ELF-1 (cell line): ENCODE measurements at regions not wholly inside any gene's neighbourhood (a gene's known extent, or its start where the extent isn't known, plus 50 kb on each side); places are given as distances from the start of the nearest gene placed in this dataset.
A peak's percentile ranks its signal among the peaks of the same experiment; 100 is the strongest.
"Not testable (repeated sequence)": the region's sequence is repeated elsewhere in the genome, so short reads cannot be mapped to it uniquely, and the experiment has no call there.

Experiments used
- DNase-seq: peaks from one replicate; pipeline ENCODE4 v3.0.0-alpha.2; 2016; ENCODE audit warnings: low read depth, low spot score

DNA sequence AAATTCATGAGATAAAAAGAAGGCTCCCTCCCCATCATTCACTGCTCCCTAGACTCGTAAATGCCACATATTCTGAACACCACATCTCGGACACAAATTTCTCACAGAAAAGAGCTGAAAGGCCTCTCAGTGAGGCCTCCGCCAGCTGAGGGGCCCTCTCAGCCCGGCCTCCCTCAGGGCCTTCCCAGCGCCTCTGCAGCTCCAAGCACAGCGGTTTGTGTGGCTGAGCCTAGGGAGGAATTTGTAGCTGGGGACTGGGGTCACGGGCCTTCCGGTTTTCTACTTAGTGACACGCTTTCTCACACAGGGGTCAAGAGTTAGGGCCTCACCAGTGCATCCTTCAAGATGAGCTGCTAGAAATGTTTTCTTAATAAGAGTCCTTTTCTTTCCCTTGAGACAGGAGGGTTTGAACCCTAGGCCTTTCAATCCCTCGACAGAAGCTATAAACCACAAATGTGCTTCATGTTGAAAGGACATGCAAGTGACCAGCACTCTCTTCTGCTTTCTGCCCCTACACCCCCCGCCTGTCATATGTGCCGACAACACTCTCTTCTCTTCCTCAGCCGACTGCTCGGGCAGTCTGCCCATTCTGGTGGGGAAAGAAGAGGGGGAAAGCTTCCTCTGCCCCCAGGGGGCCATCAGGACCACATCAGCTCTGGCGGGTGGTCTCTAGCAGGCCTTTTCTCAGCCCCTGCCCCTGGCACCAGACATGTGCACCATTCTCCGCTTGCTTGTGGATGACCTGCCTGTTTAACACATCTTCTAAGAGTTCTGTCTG is 104.9 kb downstream of the CHIC2 start:
- DNase-seq: peak; percentile 38

DNA sequence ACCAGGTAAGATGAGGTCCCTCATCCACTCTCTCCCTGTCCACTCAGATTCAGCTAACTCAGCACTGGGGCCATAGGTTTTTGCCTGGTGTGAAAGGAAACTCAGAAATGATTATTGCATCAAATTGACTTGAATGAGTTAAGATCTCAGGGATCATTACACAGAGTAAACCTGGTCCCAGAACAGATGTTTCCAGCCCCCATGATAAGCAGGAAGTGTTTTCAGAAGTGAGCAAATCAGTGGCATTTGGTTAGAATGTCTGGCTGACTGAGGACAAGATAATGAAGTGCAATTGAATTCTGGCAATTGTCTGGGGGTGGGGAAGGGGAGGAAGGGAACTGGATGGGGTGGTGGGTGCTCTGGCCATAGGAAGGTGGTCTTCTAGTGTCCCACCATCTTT is 108.0 kb downstream of the CHIC2 start:
- no peak for DNase-seq

DNA sequence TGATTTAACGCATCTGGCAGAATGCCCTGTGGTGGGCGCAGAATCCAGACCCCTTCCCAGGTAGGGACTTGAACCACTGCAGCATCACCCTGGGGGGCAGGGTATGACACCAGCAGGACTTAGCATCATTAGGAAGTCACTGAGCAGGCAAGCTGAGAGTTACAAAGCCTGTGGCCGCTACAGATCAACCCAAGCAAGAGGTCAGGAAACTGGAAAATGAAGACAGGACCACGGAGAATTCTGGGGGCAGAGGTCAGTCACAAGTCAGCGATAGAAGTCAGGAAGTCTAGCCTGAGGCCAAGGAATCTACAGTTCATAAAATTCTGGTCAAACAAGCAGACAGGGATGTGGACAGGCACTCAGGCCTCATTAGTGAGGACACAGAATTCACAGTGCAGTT is 108.4 kb downstream of the CHIC2 start:
- peak; percentile 51 for DNase-seq

DNA sequence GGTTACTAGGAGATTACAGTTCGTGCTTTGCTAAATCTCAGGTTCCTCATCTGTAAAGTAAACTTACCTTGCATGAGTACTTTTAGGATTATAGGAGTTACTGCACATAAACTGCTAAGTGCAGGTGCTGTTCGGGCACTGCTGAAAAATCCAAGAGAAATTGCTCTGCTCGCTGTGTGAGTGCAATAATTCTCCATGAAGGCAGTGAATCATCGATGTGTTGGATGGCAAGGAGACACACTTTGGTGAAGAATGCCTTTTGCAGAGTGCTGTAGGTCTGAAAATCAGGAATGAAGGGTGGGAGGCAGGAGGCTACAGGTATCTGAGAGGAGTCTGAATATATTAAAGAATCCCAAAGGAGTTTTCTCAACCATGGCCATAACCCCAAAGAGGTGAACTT is 113.0 kb downstream of the CHIC2 start:
- DNase-seq: no peak

DNA sequence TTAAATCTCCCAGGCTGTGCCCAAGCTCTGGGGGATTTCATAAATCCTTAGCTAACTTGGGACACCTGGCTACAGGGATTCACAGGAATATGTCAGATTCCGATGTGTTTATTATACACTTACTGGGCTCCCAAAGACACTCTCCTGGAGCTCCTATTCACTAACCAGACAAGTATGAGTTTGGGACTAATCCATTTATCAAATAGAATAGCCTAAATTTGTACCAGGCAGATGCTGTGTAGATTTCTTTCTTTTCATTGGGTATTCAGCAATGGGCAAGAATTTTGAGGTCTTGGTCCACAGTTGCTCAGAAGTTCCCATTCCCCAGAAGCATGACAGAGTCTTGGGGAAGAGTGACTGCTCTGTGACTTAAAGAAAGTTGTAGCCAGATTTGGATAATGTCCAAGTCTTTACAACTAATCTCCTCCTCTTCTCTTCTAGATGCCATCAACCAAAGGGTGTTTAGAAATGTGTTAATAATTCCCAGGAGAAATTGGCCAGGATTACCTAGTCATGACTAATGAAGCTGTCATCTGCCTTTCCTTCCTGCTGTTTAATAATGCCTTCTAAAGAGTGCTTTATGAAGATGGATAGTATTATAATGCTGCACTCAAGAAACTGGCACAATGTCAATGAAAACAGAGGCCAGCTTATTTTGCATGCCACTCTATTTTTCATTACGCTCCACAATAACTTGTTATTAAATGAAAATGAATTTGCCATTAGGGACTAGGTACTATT is 120.9 kb downstream of the CHIC2 start:
- DNase-seq: no peak

DNA sequence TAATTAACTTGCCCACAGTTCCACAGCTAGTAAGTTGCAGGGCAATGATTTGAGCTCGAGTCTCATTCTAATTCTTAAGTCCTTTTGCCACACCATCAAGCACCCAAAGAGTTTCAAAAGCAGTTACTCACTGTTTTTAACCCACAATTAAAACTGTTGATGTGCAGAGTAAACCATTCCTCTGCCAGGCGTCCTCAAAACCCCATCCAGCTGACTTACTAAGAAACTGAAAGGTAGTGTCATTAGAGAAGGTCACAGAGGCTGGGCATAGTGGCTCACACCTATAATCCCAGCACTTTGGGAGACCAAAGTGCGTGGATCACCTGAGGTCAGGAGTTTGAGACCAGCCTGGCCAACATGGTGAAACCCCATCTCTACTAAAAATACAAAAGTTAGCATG is 121.7 kb downstream of the CHIC2 start:
- no peak for DNase-seq

DNA sequence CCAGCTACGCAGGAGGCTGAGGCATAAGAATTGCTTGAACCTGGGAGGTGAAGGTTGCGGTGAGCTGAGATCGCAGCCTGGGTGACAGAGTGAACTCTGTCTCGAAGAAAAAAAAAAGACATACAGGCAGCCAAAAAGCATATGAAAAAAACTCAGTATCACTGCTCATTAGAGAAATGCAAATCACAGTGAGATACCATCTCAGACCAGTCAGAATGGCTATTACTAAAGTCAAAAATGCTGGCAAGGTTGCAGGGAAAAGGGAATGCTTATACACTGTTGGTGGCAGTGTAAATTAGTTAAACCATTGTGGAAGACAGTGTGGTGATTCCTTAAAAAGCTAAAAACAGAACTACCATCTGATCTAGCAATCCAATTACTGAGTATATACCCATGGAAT is 123.1 kb downstream of the CHIC2 start:
- DNase-seq: no peak

DNA sequence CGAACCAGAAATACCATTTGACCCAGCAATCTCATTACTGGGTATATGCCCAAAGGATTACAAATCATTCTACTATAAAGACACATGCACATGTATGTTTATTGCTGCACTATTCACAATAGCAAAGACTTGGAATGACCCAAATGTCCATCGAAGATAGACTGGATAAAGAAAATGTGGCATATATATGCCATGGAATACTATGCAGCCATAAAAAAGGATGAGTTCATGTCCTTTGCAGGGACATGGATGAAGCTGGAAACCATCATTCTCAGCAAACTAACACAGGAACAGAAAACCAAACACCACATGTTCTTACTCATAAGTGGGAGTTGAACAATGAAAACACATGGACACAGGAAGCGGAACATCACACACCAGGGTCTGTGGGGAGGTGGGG is 124.5 kb downstream of the CHIC2 start:
- not testable (repeated sequence) for DNase-seq

DNA sequence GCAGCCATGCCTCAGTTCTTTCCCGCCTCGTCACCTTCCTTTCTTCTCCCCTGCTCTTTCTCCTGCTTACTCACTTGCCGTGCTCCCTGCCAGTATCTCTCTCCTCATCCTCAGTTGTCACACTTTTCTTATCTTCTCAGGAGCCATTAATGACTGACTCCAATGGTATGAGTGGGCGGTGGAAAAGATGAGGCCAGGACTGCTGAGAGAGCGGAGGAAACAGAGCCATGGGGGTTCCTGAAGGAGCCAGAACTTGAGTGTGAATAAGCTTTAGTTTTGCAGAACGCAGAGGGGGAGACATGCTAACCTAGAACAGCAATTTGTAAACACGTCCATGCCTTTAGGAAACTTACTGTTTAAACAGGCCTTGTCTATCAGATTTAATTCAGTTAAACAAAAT is 126.5 kb downstream of the CHIC2 start:
- DNase-seq: peak; percentile 28

DNA sequence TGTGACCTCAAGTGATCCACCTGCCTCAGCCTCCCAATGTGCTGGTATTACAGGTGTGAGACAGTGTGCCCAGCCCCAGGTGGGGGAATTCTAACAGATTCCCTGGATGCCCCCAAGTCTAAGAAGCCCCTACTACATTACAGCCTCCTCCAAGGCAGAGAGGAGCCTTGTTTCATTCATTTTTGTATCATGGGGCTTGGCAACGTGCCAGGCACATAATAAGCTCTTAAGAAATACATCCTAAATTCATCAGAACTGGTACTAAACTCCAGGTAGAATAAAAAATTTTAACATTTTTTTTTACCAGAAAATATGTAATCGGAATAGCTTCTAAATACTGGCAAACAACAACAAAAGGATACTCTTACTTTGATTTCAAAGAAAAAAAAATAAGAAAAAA is 127.1 kb downstream of the CHIC2 start:
- no peak for DNase-seq

DNA sequence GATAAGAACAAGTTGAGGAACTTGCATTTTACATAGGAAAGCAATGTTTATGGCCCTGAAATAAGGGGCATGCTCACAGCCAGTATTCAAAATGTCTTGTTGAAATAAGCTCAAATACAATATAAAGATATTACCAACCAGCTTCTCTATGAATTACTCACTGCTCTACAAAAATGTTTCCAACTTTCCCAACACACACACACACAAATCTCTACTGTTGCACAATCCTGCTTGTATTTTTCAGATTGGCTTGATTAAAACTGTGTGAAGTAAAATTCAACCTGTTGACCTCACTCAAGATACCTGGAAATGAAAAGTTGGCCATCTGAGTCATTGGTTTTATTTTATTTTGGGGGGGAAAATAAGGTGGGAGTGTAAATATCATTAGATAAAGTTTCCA is 128.6 kb downstream of the CHIC2 start:
- DNase-seq: no peak

DNA sequence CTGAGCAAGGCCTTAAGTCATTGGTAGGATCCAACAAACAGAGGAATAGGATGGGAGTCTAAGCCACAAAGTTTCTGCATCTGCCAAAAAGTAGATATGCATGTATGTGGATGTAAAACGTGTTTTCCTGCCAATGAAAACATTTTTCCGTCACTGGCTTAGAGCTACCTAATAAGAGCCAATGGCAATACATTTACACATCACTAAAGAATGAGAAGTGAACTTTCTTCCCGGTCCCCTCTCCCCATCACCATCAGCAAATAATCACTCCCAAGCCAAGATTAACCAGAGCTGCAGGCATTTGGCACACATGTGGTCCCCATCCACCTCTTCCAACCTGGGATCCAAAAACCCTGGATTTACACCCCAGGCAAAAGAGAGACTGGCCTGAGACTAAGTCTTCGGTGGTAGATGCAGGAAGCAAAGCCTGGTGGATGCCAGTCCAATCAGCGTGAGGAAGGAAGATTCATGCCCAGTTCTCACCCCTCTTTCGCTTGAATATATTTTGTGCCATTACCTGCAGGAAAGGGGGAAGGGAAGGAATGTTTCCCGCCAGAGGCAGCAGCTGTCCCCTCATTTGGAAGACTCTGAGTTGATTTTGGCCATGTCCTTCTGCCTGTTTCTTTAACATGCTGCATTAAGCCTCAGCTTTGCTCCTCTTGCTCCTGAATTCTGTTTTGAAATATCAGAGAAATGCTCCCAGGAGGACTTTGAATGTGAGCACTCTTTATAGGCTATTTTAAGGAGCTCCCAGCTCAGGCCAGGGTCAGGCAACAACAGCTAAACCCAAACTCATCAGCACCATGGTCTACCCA is 131.4 kb downstream of the CHIC2 start:
- DNase-seq: no peak

DNA sequence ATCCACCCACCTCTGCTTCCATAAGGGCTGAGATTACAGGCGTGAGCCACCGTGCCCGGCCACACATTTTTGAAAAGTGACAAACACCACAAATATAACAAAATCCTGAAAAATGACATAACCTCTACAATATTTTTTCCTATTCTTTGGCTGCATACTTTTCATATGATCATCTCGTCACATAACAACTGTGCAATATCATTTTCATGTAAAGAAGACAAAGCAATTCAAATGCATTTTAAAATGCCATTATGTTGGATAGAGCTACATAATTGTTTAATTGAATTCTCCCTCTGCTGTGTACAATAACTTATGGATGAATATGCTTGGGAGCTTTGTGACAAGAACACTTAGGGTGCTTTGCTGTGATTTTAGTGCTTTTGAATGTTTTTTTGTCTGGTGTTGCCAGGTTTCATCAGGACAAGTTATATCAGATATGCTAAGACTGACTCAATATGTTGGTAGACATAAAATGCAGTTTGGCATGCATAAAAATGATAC is 132.9 kb downstream of the CHIC2 start:
- DNase-seq: no peak

DNA sequence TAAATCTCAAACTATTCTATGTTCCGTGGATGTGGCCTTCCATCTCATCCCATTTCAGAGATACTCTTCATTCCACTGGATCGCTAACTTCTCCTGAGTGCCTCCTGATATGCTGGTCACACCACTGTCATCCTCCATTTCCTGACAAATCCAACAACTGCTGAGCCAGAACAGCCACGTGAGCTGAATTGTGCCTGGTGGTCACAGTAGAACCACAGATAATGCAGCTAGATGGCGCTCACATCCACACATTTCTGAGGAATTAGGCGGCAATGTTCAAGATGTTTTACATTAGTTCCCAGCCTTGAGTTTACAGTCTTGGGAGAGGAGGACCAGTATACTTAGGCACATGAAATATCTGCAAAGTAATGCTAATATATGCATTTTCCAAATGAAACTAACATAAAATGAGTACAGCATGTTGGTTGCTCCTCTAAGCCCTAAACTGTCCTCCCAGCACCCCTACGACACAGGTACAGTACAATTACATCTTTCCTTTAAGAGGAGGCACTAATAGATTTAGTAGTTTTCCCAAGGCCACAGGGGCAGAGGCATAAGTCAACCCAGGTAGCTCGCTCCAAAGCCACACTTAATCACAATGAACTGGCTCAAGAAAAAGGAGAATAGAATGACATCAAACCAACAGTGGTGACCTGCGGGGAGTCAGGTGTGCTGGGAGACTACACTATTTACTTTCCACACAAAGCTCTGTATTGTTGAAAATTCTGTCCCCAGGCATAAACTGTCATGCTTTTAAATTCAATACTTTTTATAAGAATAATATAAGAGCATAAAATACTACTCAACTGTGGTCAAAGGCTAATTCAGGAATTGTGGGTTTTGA is 134.2 kb downstream of the CHIC2 start:
- peak; percentile 84 for DNase-seq

DNA sequence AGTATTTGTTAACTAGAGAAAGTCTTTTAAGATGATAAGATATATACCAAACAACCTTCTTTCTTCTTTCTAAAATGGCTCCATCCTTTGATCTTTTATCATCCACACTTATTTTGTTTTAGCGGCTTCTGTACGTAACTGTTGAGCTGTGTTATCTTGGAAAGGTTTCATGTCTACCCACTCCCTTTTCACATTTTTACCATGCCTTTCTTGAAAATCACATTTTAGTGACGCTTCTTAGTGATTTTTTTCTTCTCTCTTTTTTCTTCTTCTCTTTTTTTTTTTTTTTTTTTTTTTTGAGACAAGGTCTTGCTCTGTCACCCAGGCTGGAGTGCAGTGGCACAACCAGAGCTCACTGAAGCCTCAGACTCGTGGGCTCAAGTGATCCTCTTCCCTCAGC is 135.1 kb downstream of the CHIC2 start:
- DNase-seq: no peak

DNA sequence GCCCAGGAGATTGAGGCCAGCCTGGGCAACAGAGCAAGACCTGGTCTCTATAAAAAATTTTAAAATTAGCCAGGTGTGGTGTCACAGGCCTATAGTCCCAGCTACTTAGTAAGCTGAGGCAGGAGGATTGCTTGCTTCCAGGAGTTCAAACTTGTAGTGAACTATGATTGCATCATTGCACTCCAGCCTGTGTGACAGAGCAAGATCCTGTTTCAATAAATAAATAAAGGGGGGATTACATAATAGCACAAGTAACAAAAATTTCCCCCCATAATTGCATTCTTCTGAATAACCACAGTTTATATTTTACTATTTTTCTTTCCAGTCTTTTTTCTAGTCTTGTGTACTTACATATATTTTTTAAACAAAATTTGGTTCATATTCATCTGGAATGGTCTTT is 135.6 kb downstream of the CHIC2 start:
- DNase-seq: no peak

DNA sequence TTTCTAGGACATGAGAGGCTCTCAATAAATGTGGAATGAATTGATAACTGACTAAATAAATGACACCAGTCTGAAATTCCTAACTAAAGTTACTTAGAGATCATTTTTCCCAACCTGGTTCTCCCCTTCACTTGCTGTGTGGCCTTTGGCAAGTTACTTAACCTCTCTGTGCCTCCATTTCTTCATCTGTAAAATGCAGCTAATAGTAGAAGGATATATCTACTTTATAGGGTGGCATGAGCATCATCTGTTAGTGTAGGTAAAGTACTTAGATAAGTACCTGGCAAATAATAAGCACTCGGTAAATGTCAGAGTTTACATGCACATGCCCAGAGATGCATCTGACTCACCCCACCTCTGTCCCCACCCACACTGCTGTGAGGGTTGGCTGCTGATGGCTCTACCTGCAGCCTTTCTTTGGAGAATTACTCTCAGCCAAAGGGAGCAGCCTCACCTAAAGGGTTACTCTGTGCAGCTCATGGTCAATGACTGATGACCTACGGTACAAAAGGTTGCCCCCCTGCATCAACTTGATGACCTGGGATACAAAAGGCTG is 139.3 kb downstream of the CHIC2 start:
- DNase-seq: no peak

DNA sequence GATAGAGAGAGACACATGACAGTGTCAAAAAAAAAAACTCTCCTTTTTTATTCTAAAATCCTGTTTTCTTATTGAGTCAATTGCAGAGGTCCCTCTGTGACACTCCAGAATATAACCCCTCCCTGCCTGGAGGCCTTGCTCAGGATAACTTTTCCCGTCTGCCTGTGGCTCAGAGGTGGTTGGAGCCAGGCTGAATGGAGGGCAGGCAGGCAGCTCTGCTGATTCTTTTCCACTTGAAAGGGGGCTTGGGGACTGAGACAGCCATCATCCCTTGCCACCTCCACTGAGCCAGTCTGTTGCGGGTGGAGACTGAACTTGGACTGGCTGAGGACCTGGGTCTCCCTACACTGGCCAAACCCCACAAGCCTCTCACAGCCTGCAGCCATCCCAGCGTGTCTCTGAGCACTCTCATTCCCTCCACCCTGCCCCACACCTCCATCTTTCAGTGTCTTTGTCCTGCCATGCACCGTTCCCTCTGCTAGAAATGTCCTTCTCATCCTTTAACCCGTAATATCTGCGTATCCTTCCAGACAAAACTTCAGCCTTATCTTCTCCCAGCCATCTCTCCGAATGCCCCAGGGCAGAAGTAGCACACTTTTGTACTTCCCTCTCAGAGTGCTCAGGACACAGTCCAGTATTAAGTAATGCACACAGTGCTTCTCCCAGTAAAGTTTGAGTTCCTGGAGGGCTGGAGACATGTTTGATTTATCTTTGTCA is 139.9 kb downstream of the CHIC2 start:
- DNase-seq: peak; percentile 13

DNA sequence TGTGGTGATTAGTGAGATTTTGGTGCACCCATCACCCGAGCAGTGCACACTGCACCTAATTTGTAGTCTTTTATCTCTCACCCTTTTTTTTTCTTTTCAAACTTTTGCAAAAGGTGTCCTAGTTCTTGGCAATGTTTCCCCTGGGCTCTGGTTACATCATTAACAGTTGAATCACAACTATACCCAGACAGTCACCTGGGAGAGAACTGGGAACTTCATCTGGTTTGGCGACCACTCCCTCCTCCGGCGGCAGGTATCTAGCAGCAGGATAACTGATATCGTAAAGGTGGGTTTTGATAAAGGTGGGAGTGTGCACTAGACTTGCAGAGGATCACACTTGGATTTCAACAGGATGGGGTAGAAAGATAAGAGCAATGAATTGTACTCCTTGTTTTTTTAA is 140.5 kb downstream of the CHIC2 start:
- no peak for DNase-seq

DNA sequence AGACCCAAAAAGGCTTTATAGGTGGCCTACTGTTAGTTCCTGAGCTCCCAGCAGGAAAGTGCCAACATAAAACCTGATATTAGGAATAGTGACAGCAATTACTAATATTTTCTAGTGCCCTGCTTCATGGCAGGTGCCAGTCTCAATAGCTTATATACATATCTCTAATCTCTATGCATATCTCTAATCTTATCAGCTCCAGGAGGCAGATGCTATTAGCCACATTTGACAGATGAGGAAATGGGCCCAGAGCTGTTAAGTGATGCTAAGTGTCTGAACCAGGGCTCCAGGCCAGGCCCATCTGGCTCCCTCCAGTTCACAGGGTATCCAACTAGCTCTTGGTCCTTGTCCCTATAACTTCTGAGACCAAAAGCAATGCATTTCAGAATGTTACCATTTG is 142.5 kb downstream of the CHIC2 start:
- no peak for DNase-seq
